ENCODE measurements at regions not wholly inside any gene's neighbourhood (a gene's known extent, or its start where the extent isn't known, plus 50 kb on each side); places are given as distances from the start of the nearest gene placed in this dataset.

- TF ChIP-seq EZH2 (IDR thresholded peaks at IDR 0.05; ENCODE audit: low read depth) (no peak), CTCF (conservative IDR thresholded peaks at IDR 0.05) (no peak)
- CTCF ChIA-PET: interaction anchor here (0.6 kb wide), 1 partner anchor 472 kb away, joined by 3 read pairs; no protein-coding TSS in a partner anchor
Observed at GRCh38 chr12:72793796-72794195, 521.6 kb downstream of the TRHDE start.

GRCh38 chr12:72815421-72815820 is 543.3 kb downstream of the TRHDE start:
- Histone ChIP-seq H3K4me1 (replicated peaks; ENCODE audit: insufficient read depth) (no peaks in the 10 kb centered on the region), H4K20me1 (ENCODE audit: insufficient read depth) (no peaks in the 10 kb centered on the region), H3K79me2 (ENCODE audit: low read depth) (no peaks in the 10 kb centered on the region), H3K4me2 (no peak overlapping the region), H3F3A (ENCODE audit: insufficient read depth, low read depth) (no peaks in the 10 kb centered on the region), H3K27ac (no peak overlapping the region), H3K36me3 (ENCODE audit: low read depth) (no peaks in the 10 kb centered on the region), H3K4me3 (no peak overlapping the region), H3K9me2 (ENCODE audit: insufficient read depth) (no peaks in the 10 kb centered on the region), H3K27me3 (ENCODE audit: insufficient read depth, low read depth) (no peaks in the 10 kb centered on the region), H3K9me3 (ENCODE audit: insufficient read depth, low read depth) (no peaks in the 10 kb centered on the region), H2AFZ (no peak overlapping the region)
- TF ChIP-seq EZH2 (IDR thresholded peaks at IDR 0.05; ENCODE audit: low read depth) (no peak), CTCF (conservative IDR thresholded peaks at IDR 0.05) (no peak)
- no TSS peak for BruUV-seq (replicated peaks)
- intact Hi-C loops (cut with micrococcal nuclease; ENCODE audit: unreplicated experiment): no loop called here
- DNase-seq: no peak
- ChIA-PET CTCF (interaction anchor here (0.7 kb wide), 1 partner anchor 69 kb away, joined by 6 read pairs; no protein-coding TSS in a partner anchor), POLR2A (ENCODE audit: unreplicated experiment) (no interaction called here)

More at GRCh38 chr12:72793796-72794195, 521.6 kb downstream of the TRHDE start:
- no peaks in the 10 kb centered on the region for H3K4me1 ChIP-seq (replicated peaks; ENCODE audit: insufficient read depth)
- no TSS peak for BruUV-seq (replicated peaks)
- DNase-seq: no peak
- no peak overlapping the region for H3K4me3 ChIP-seq
- no peak overlapping the region for H3K4me2 ChIP-seq
- no peaks in the 10 kb centered on the region for H3K36me3 ChIP-seq (ENCODE audit: low read depth)
- POLR2A ChIA-PET (ENCODE audit: unreplicated experiment): no interaction called here
- no peaks in the 10 kb centered on the region for H3F3A ChIP-seq (ENCODE audit: insufficient read depth, low read depth)
- no peaks in the 10 kb centered on the region for H3K27me3 ChIP-seq (ENCODE audit: insufficient read depth, low read depth)
- intact Hi-C loops (cut with micrococcal nuclease; ENCODE audit: unreplicated experiment): no loop called here
- no peaks in the 10 kb centered on the region for H4K20me1 ChIP-seq (ENCODE audit: insufficient read depth)
- H3K79me2 ChIP-seq (ENCODE audit: low read depth): no peaks in the 10 kb centered on the region
- H3K9me3 ChIP-seq (ENCODE audit: insufficient read depth, low read depth): no peaks in the 10 kb centered on the region
- H2AFZ ChIP-seq: no peak overlapping the region
- no peaks in the 10 kb centered on the region for H3K9me2 ChIP-seq (ENCODE audit: insufficient read depth)
- H3K27ac ChIP-seq: no peak overlapping the region

- Histone ChIP-seq H3K4me1 (replicated peaks; ENCODE audit: insufficient read depth) (no peaks in the 10 kb centered on the region), H4K20me1 (ENCODE audit: insufficient read depth) (no peaks in the 10 kb centered on the region), H3K79me2 (ENCODE audit: low read depth) (no peaks in the 10 kb centered on the region), H3K4me2 (no peak overlapping the region), H2AFZ (no peak overlapping the region), H3F3A (ENCODE audit: insufficient read depth, low read depth) (no peaks in the 10 kb centered on the region), H3K4me3 (no peak overlapping the region), H3K36me3 (ENCODE audit: low read depth) (no peaks in the 10 kb centered on the region), H3K27me3 (ENCODE audit: insufficient read depth, low read depth) (no peaks in the 10 kb centered on the region), H3K27ac (no peak overlapping the region), H3K9me2 (ENCODE audit: insufficient read depth) (0 out of 2 replicates have a peak, but pooled peaks cover 4% of the 10 kb centered on the region), H3K9me3 (ENCODE audit: insufficient read depth, low read depth) (no peaks in the 10 kb centered on the region)
- ChIA-PET CTCF (no interaction called here), POLR2A (ENCODE audit: unreplicated experiment) (no interaction called here)
- no peak for DNase-seq
- no TSS peak for BruUV-seq (replicated peaks)
- TF ChIP-seq EZH2 (IDR thresholded peaks at IDR 0.05; ENCODE audit: low read depth): no peak
- TF ChIP-seq CTCF (conservative IDR thresholded peaks at IDR 0.05): no peak
- intact Hi-C loops (cut with micrococcal nuclease; ENCODE audit: unreplicated experiment): no loop called here
Observed at GRCh38 chr12:72828662-72829324, 556.6 kb downstream of the TRHDE start.
